ENCODE measurements at regions not wholly inside any gene's neighbourhood (a gene's known extent, or its start where the extent isn't known, plus 50 kb on each side); places are given as distances from the start of the nearest gene placed in this dataset.

GRCh38 chr4:8725071-8725841 lies 132.7 kb downstream of the CPZ start:
- TF ChIP-seq, protein P1, sequence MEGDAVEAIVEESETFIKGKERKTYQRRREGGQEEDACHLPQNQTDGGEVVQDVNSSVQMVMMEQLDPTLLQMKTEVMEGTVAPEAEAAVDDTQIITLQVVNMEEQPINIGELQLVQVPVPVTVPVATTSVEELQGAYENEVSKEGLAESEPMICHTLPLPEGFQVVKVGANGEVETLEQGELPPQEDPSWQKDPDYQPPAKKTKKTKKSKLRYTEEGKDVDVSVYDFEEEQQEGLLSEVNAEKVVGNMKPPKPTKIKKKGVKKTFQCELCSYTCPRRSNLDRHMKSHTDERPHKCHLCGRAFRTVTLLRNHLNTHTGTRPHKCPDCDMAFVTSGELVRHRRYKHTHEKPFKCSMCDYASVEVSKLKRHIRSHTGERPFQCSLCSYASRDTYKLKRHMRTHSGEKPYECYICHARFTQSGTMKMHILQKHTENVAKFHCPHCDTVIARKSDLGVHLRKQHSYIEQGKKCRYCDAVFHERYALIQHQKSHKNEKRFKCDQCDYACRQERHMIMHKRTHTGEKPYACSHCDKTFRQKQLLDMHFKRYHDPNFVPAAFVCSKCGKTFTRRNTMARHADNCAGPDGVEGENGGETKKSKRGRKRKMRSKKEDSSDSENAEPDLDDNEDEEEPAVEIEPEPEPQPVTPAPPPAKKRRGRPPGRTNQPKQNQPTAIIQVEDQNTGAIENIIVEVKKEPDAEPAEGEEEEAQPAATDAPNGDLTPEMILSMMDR (IDR thresholded peaks at IDR 0.05): no peak
- TF ChIP-seq POLR2A (IDR thresholded peaks at IDR 0.05): no peak
